GM18861 (cell line): ENCODE measurements at regions not wholly inside any gene's neighbourhood (a gene's known extent, or its start where the extent isn't known, plus 50 kb on each side); places are given as distances from the start of the nearest gene placed in this dataset.

ENCODE experiments used
- ATAC-seq: cut with Tn5 transposase; IDR thresholded peaks from one replicate; pipeline ENCODE4 v1.9.1; 2021; ENCODE audit not compliant: unreplicated experiment

GRCh38 chr11:127223026-127223425 lies 222.5 kb upstream of the KIRREL3 start:
- no peak for ATAC-seq

- ATAC-seq, result no peak
Observed at GRCh38 chr11:127219704-127220103, 219.1 kb upstream of the KIRREL3 start.

GRCh38 chr11:127218275-127218608 lies 217.7 kb upstream of the KIRREL3 start:
- ATAC-seq, result no peak

GRCh38 chr11:127217452-127218274 lies 217.1 kb upstream of the KIRREL3 start:
- no peak for ATAC-seq

- no peak for ATAC-seq
Observed at GRCh38 chr11:127205688-127206217, 205.2 kb upstream of the KIRREL3 start.

GRCh38 chr11:127203490-127203889 lies 202.9 kb upstream of the KIRREL3 start:
- no peak for ATAC-seq

GRCh38 chr11:127202105-127202504 lies 201.5 kb upstream of the KIRREL3 start:
- ATAC-seq, result no peak

- ATAC-seq, result no peak
Observed at GRCh38 chr11:127199306-127199801, 198.8 kb upstream of the KIRREL3 start.

GRCh38 chr11:127195501-127196120 lies 195.0 kb upstream of the KIRREL3 start:
- no peak for ATAC-seq

GRCh38 chr11:127194521-127194920 lies 194.0 kb upstream of the KIRREL3 start:
- ATAC-seq, result no peak

GRCh38 chr11:127193950-127194349 lies 193.4 kb upstream of the KIRREL3 start:
- ATAC-seq, result no peak

- ATAC-seq, result no peak
Observed at GRCh38 chr11:127191689-127192088, 191.1 kb upstream of the KIRREL3 start.

GRCh38 chr11:127191261-127191660 lies 190.7 kb upstream of the KIRREL3 start:
- no peak for ATAC-seq

GRCh38 chr11:127182586-127183203 lies 182.1 kb upstream of the KIRREL3 start:
- ATAC-seq, result no peak

- ATAC-seq, result no peak
Observed at GRCh38 chr11:127157225-127157624, 156.7 kb upstream of the KIRREL3 start.

GRCh38 chr11:127149410-127149809 lies 148.8 kb upstream of the KIRREL3 start:
- ATAC-seq, result no peak

GRCh38 chr11:127143251-127143650 lies 142.7 kb upstream of the KIRREL3 start:
- ATAC-seq, result no peak

GRCh38 chr11:127138613-127139012 lies 138.0 kb upstream of the KIRREL3 start:
- ATAC-seq, result no peak

- ATAC-seq, result no peak
Observed at GRCh38 chr11:127137771-127138280, 137.3 kb upstream of the KIRREL3 start.

- ATAC-seq, result no peak
Observed at GRCh38 chr11:127136438-127136837, 135.9 kb upstream of the KIRREL3 start.

- ATAC-seq, result no peak
Observed at GRCh38 chr11:127135256-127135655, 134.7 kb upstream of the KIRREL3 start.

GRCh38 chr11:127133061-127133460 lies 132.5 kb upstream of the KIRREL3 start:
- ATAC-seq, result no peak
